ENCODE measurements at regions not wholly inside any gene's neighbourhood (a gene's known extent, or its start where the extent isn't known, plus 50 kb on each side); places are given as distances from the start of the nearest gene placed in this dataset.

GRCh38 chr20:48321271-48321670 is 506.5 kb downstream of the PREX1 start:
- TF ChIP-seq CTCF (IDR thresholded peaks at IDR 0.05; ENCODE audit: low read depth, low read length, poor library complexity, severe bottlenecking): no peak
- no peak for TF ChIP-seq EZH2phosphoT487 (IDR thresholded peaks at IDR 0.05; ENCODE audit: borderline replicate concordance, low read length)
